NCI-H2196 (cell line): ENCODE measurements at regions not wholly inside any gene's neighbourhood (a gene's known extent, or its start where the extent isn't known, plus 50 kb on each side); places are given as distances from the start of the nearest gene placed in this dataset.

Source experiments
- DNase-seq: peaks from one replicate; lab custom pipeline; 2025; ENCODE audit not compliant: unreplicated experiment; lab: John Stamatoyannopoulos, UW

- DNase-seq: no peak
Measured at GRCh38 chr1:232291261-232291660, 338.7 kb downstream of the SIPA1L2 start.

- DNase-seq: no peak
Measured at GRCh38 chr1:232290570-232290969, 339.4 kb downstream of the SIPA1L2 start.

GRCh38 chr1:232287676-232288569, 342.0 kb downstream of the SIPA1L2 start:
- no peak for DNase-seq

GRCh38 chr1:232285138-232285537, 344.8 kb downstream of the SIPA1L2 start:
- DNase-seq: no peak

- no peak for DNase-seq
Measured at GRCh38 chr1:232283864-232284263, 346.1 kb downstream of the SIPA1L2 start.

GRCh38 chr1:232282498-232282897, 347.4 kb downstream of the SIPA1L2 start:
- DNase-seq: no peak

GRCh38 chr1:232280910-232281309, 349.0 kb downstream of the SIPA1L2 start:
- no peak for DNase-seq

- DNase-seq: no peak
Measured at GRCh38 chr1:232279909-232280400, 350.0 kb downstream of the SIPA1L2 start.

- no peak for DNase-seq
Measured at GRCh38 chr1:232278925-232279324, 351.0 kb downstream of the SIPA1L2 start.

- no peak for DNase-seq
Measured at GRCh38 chr1:232276651-232277050, 353.3 kb downstream of the SIPA1L2 start.

- no peak for DNase-seq
Measured at GRCh38 chr1:232274999-232275710, 354.8 kb downstream of the SIPA1L2 start.

GRCh38 chr1:232274236-232274855, 355.6 kb downstream of the SIPA1L2 start:
- no peak for DNase-seq

GRCh38 chr1:232273011-232273410, 356.9 kb downstream of the SIPA1L2 start:
- DNase-seq: no peak

- no peak for DNase-seq
Measured at GRCh38 chr1:232271991-232272589, 357.8 kb downstream of the SIPA1L2 start.

GRCh38 chr1:232271299-232271698, 358.6 kb downstream of the SIPA1L2 start:
- DNase-seq: no peak

- DNase-seq: no peak
Measured at GRCh38 chr1:232269988-232270387, 359.9 kb downstream of the SIPA1L2 start.

GRCh38 chr1:232267837-232268598, 361.9 kb downstream of the SIPA1L2 start:
- no peak for DNase-seq

GRCh38 chr1:232267092-232267836, 362.7 kb downstream of the SIPA1L2 start:
- DNase-seq: no peak

- DNase-seq: no peak
Measured at GRCh38 chr1:232263452-232263851, 366.5 kb downstream of the SIPA1L2 start.

- no peak for DNase-seq
Measured at GRCh38 chr1:232262991-232263390, 366.9 kb downstream of the SIPA1L2 start.
